H1 (cell line): ENCODE measurements at regions not wholly inside any gene's neighbourhood (a gene's known extent, or its start where the extent isn't known, plus 50 kb on each side); places are given as distances from the start of the nearest gene placed in this dataset.
A peak's percentile ranks its signal among the peaks of the same experiment; 100 is the strongest.

ENCODE experiments used
- KDM1A ChIP-seq: fragments of 200-600, 300-600 bp; sonication (generic); IDR thresholded peaks from 2 replicates; pipeline ENCODE4 v1.7.1; 2016; ENCODE audit warnings: mild to moderate bottlenecking, low read length, borderline replicate concordance
- MAFK ChIP-seq: IDR thresholded peaks from 2 replicates; pipeline ENCODE4 v1.6.1; 2012; ENCODE audit warnings: low read depth, mild to moderate bottlenecking, improper control_type of control experiment, low read length
- RAD21 ChIP-seq, 2 experiments: IDR thresholded peaks in 1 of 2; conservative IDR thresholded peaks in 1 of 2; 2 replicates each; pipeline ENCODE4 v1.6.1; 2011; ENCODE audit warnings: low read depth in 2 of 2, low read length in 2 of 2, improper control_type of control experiment in 1 of 2, inconsistent platforms in 1 of 2, mild to moderate bottlenecking in 1 of 2, moderate library complexity in 1 of 2
- RFX5 ChIP-seq: IDR thresholded peaks from 2 replicates; pipeline ENCODE4 v1.6.1; 2011; ENCODE audit warnings: low read depth, low read length, improper control_type of control experiment, borderline replicate concordance
- SP1 ChIP-seq: IDR thresholded peaks from 2 replicates; pipeline ENCODE4 v1.6.1; 2011; ENCODE audit warnings: low read depth, low read length
- TAF1 ChIP-seq: IDR thresholded peaks from 2 replicates; pipeline ENCODE4 v1.6.1; 2011; ENCODE audit warnings: mild to moderate bottlenecking, low read depth, low read length
- TF ChIP-seq, protein P1 (sequence below): IDR thresholded peaks from 2 replicates; pipeline ENCODE4 v1.6.1; 2012; ENCODE audit warnings: low read length, inconsistent platforms

DNA sequence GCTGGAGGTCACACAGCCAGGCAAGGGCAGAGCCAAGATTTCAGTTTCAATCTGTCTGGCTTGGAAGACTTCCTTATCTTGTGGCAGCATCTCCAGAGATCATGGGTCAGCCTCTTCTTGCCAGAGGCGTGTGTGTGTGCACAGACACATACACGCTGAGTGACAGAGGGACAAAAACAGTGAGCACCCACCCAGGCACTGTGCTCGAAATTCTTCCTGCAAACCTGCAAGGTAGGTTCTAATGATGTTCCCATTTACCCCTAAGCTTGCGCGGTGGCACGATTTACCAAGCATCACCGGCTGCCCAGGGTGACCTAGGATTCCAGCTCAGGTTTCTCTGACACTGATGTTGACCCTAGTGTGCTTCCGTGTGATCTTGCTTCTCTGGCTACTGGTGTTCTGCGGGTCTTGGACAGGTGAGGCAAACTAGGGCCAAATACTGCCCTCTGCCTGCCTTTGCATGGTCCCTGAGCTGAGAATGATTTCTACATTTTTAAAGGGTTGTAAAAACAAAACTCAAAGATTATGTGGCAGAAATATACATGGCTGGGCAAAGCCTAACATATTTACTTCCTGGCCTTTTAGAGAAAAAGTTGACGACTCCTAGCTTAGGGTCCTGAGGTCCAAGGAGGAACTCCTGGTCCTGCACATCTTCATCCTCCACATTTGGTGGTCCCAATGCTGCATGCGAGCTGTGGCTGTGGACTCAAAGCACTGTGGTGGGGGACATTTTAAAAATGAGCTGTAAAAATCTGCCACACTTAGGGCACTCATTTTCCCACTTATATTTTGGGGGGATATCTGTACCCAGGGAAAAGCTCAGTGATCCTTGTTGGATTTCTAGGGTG, 268.5 kb downstream of the RPS24 start (continued):
- TF ChIP-seq KDM1A (no peak), RAD21 (IDR thresholded peaks at IDR 0.05 in 1 of 2, conservative IDR thresholded peaks at IDR 0.05 in 1 of 2; ENCODE audit: low read depth in 2 of 2, low read length in 2 of 2) (peak; percentile 47 to 63), RFX5 (no peak), SP1 (no peak), MAFK (no peak), TAF1 (no peak)
- TF ChIP-seq, protein P1, sequence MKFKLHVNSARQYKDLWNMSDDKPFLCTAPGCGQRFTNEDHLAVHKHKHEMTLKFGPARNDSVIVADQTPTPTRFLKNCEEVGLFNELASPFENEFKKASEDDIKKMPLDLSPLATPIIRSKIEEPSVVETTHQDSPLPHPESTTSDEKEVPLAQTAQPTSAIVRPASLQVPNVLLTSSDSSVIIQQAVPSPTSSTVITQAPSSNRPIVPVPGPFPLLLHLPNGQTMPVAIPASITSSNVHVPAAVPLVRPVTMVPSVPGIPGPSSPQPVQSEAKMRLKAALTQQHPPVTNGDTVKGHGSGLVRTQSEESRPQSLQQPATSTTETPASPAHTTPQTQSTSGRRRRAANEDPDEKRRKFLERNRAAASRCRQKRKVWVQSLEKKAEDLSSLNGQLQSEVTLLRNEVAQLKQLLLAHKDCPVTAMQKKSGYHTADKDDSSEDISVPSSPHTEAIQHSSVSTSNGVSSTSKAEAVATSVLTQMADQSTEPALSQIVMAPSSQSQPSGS: no peak
